ENCODE measurements at regions not wholly inside any gene's neighbourhood (a gene's known extent, or its start where the extent isn't known, plus 50 kb on each side); places are given as distances from the start of the nearest gene placed in this dataset.

GRCh38 chr17:77592106-77592865, 366.2 kb upstream of the TNRC6C start:
- TF ChIP-seq, protein P1, sequence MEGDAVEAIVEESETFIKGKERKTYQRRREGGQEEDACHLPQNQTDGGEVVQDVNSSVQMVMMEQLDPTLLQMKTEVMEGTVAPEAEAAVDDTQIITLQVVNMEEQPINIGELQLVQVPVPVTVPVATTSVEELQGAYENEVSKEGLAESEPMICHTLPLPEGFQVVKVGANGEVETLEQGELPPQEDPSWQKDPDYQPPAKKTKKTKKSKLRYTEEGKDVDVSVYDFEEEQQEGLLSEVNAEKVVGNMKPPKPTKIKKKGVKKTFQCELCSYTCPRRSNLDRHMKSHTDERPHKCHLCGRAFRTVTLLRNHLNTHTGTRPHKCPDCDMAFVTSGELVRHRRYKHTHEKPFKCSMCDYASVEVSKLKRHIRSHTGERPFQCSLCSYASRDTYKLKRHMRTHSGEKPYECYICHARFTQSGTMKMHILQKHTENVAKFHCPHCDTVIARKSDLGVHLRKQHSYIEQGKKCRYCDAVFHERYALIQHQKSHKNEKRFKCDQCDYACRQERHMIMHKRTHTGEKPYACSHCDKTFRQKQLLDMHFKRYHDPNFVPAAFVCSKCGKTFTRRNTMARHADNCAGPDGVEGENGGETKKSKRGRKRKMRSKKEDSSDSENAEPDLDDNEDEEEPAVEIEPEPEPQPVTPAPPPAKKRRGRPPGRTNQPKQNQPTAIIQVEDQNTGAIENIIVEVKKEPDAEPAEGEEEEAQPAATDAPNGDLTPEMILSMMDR (conservative IDR thresholded peaks at IDR 0.05) = no peak
- peak overlapping the region; percentile 24 for H3K27ac ChIP-seq

- TF ChIP-seq, protein P1 (conservative IDR thresholded peaks at IDR 0.05) = no peak
- peak overlapping the region; percentile 24 for H3K27ac ChIP-seq
These were observed 365.4 kb upstream of the TNRC6C start for GRCh38 chr17:77593081-77593480.

DNA sequence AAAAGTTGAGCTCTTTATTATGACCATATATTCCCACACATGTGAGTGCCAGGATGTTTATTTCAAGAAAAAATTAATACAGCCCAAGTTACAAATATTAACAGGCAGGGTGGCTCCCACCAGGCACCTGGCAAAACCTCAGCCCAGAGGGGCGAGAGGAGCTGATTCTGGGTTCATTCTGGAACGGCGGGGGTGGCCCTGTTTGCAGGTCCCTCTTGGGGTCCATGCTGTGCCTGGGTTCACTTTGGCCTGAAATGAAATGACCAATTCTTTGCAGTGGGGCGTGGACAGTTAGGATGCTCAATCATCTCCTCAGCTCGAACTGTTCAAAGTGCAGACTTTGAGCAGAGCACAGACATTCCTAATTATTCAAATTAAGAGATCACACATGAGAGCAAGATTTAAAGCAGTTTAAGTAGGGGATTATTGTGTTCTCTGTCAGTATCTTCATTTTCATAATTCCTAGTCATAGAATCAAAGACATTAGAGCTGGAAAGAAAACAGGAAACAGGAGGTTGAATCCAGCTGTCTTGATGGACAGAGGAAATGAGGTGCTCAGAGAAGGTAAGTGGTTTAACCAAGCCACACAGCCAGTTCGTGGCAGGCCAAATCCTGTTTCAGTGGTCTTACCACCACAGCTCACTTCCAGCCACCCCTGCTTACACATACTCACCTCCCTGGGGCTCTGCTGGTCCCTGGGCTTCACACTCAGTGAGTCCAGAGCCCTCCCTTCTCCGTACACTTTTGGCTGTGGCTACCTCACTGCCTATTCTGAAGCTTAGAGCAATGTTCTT, 363.9 kb upstream of the TNRC6C start:
- TF ChIP-seq, protein P1 (conservative IDR thresholded peaks at IDR 0.05) = no peak

GRCh38 chr17:77596491-77597417, 361.7 kb upstream of the TNRC6C start:
- TF ChIP-seq, protein P1 (conservative IDR thresholded peaks at IDR 0.05) = no peak
- no peak overlapping the region for H3K27ac ChIP-seq

More for the DNA sequence above, 363.9 kb upstream of the TNRC6C start:
- H3K27ac ChIP-seq = no peak overlapping the region

DNA sequence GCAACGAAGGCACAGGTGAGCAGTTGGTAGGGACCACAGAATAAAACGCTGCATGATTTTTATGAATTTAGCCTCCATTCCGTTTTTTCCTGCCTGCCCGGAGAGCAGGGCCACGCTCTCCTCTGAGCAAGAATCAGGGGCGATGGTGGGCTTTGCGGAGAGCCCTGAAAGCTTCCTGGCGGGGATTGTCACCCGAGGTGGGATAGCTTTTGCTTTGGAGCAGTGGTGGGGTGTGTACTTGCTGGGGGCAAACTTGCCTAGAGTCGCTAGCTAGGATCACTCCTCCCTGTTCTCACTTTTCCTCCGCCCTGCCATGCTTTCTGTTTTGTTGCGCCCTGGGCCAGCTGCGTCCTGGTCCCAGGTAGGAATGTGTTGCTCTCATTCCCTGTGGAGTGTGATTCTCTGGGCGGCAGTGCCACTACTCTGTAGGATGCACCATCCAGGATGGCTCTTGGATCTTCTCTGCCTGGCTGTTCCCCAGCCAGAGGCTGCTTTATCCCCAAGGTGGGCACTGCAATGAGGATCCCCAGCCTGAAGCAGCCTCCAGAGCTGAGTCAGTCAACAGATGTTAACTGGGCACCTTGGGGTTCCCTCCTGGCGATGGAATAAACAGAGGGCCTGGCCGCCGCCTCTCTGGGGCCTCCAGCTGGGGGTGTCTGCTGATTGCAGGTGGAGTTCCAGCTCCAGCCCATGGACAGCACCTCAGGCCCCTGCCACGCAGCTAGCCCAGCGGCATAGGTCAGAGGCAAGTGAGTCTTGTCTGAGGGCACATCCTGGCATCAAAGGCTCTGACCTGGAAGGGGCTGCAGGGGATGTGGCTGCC, 360.9 kb upstream of the TNRC6C start:
- H3K27ac ChIP-seq = no peak overlapping the region
- TF ChIP-seq, protein P1 (conservative IDR thresholded peaks at IDR 0.05) = no peak

GRCh38 chr17:77598241-77598620, 360.3 kb upstream of the TNRC6C start:
- no peak overlapping the region for H3K27ac ChIP-seq
- TF ChIP-seq, protein P1 (conservative IDR thresholded peaks at IDR 0.05) = no peak

Measured in VCaP (cell line).